ENCODE measurements at regions not wholly inside any gene's neighbourhood (a gene's known extent, or its start where the extent isn't known, plus 50 kb on each side); places are given as distances from the start of the nearest gene placed in this dataset.
A peak's percentile ranks its signal among the peaks of the same experiment; 100 is the strongest.

DNA sequence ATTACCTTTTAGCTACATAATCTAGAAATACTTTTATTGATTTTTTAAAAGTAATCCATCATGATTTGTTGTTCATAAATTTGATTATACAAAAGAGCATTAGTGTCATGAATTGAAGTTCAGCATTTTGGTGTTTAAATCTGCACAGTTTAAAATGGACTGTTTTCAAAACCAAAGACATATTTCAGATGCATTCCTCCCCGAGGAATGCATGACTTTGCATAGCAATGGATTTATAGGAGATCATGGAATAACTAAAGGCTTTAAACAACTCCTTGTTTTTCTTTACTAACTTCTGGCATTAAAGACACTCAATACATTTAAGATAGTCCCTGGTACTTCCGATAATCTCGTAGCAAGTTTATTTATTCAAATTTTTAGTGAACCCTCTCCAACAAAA lies 863.1 kb upstream of the TMPRSS15 start:
- no peak for FAIRE-seq

DNA sequence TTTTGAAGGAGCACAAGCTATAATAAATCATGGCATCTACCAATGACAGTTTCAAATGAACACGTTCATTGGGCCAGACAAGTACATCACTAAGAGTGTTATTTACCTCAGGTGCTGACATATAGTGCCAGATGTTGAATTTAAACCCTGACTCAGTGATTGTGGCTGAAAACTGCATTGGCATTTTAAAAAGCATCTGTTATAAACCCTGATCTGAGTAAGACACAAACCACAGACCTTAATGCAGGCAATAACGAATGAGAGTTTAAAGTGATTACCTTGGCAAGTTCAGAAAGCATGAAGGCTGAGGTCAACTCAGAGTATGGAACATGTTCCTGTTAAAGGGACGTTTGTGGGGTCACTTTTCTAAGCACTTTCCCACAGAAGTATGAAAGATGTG lies 865.1 kb upstream of the TMPRSS15 start:
- no peak for FAIRE-seq

DNA sequence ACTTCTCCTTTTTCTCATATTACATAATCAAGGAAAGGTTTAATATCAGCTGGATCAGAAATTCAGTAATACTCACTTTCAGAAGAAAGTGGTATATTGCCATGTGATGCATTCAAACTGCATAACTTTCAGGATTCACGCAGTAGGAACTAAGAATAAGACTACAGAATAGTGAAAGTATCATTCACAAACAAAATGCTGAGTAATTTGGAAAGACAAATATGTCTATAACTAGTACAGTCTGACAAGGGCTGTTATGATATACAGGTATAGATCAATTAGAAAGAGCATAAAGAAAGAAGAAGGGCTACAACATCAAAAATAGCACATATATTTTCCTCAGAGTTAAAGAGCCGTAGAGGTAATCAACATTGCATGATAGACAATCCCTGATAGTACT lies 871.5 kb upstream of the TMPRSS15 start:
- FAIRE-seq: no peak

DNA sequence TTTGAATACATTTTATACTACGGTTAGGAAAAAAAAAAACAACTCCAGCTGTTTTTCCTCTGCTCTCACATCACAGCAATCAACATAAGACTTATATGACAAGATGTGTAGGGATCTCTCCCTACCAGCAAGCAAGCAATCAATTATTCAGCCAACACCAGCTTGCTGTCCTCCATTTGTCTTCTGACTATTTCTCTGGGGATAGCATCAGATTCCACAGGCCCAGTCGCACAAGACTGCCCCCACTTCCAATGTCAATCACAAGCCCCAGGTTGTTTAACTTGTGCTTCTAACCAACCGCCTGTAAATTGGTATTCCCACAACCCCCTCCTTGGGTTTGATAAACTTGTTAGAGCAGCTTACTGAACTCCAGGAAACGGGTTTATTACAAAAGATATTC lies 873.1 kb upstream of the TMPRSS15 start:
- no peak for FAIRE-seq

DNA sequence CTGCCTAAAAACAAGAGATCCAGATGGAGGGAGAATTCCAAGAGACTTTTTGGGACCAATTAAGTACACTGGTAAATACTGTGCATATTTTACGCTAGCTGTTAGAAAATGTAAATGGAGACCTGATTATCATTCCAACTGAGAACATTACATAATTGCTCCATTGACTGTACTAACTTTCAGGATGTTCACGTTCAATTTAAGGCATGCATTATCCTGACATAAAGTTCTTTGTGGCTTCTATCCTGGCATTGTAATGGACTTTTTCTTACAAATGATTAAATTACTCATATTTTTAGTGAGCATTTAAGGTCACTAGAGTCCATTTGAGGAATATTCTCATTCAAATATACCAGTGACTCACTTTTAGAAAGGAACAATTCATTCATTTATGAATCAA lies 883.3 kb upstream of the TMPRSS15 start:
- FAIRE-seq: no peak

DNA sequence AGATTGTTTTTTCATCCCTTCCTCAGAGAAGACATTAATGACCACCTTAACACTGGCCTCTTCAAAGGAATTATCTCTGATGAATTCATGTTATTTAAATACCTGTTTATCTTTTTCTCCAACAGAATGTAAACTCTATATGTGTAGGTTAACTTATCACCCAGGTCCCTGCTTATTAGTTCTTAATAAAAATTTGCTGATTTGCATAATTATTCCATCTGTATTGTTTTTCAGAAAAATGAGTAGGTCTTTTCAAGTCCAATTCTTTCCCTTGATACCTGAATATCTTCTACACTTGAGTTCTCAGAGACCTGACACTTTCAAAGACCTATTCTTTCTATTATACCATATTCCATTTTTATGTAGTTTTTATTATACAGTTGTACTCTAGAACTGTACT lies 886.7 kb upstream of the TMPRSS15 start:
- FAIRE-seq: no peak

DNA sequence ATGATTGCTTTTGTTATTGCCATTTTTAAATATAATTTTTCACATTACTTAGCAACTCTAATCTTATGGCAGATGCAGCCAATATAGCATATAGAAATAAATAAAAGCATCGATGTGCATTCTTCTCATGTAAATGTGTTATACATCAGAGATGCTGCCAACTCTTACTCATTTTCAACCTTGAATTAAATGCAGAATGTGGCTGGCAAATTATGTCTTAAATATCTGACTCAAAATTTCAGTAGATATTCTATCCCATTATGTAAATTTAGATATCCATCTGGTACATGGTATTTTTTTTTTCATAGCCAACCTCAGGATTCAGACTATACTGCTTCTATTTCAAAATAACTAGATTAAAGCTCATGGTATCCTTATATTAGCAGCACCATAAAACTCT lies 916.7 kb upstream of the TMPRSS15 start:
- no peak for FAIRE-seq

DNA sequence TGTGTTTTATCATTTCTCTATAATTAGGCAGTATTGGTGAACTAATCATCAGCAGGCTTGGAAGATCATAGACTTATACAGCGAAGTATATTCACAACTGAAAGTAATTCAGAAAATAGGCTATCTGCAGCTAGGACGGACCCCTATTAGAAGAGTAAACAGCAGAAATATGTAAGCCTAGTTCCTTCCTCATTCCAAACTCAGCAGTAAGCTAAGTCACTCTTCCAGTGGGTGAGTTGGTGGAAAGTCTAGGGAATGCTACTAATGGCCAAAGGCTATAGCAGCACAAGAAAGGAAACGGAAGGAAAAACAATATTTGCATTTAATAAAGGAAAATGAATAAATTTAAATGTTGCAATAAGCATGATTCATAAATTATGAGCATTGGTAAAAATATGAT lies 918.1 kb upstream of the TMPRSS15 start:
- peak; percentile 34 for FAIRE-seq

DNA sequence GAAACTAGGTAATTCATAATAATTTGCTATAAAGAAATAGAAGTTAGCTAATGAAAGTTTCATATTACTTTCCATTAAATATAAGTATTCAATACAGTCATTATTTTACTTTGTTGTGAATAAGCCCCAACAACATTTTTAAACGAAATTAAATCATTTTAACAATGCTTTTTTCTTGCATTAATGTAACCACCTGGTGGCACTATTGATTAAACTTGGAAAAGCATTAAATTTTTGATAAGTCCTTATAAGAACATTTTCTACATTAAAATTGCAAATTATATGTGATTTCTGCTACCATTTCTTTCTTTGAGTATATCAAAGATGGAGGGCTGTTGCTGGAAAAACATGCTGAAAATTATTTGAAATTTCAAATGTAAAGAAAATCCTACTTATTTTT lies 918.8 kb upstream of the TMPRSS15 start:
- peak; percentile 90 for FAIRE-seq

DNA sequence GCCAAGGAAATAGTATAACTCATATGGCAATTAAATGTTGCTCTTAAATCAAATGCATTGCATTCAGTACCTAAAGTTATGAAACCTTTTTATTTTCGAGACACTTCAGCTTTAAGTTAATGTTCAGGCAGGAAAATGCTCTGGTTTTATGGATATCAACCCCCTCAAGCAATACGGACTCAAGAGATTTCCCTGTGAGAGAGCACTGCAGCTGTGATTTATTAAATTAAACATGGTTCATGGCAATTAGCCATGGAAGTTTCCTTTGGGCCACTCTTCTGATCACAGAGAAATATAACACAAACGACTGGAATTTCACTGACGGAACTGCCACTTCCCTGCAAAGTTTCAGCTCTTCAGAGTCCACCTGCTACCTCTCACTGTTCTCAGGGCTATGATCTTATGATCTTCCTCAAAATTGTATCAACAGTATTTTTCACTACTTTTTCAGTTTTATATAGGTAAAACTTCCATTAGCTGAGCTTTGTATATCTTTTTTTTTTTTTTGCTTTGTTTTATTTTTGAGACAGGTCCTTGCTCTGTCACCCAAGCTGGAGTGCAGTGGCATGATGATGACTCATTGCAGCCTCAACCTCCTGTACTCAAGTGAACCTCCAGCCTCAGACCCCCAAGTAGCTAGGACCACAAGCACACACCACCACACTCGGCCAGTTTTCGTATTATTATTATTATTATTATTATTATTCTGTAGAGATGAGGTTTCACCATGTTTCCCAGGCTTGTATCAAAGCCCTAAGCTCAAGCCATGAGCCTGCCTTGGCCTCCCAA lies 923.1 kb upstream of the TMPRSS15 start:
- FAIRE-seq: no peak

DNA sequence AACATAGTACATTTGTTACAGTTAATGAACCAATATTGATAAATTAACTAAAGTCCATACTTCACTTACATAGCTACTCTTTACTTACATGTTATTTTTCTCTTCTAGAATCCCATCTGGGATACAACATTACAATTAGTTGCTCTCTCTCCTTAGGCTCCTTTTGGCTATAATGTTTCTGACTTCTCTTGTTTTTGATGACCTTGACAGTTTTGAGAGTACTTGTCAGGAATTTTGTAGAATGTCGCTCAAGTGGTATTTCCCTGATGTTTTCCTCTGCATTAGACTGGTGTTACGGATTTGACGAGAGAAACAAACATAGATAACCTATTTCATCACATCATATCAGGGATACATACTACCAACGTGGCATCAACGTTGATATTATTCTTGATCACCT lies 925.4 kb upstream of the TMPRSS15 start:
- no peak for FAIRE-seq

DNA sequence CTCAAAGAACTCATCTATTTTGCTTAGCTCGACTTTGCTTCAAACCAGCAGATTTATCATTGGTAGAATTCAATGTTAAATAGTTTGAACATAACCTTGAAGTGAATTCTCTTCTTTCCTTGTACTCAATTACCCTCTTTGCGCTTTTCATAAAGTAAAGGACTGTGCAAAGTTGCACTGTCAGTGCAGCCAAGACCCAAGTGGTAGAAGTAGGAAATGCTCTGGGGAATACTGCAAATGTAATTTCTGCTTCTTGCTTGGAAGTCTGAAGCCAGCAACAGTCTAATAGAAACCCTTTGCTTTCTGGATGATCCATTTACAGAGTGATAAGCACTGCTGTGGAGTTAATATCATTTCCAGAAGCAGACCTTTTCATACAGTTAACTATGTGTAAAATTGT lies 936.7 kb upstream of the TMPRSS15 start:
- FAIRE-seq: no peak

DNA sequence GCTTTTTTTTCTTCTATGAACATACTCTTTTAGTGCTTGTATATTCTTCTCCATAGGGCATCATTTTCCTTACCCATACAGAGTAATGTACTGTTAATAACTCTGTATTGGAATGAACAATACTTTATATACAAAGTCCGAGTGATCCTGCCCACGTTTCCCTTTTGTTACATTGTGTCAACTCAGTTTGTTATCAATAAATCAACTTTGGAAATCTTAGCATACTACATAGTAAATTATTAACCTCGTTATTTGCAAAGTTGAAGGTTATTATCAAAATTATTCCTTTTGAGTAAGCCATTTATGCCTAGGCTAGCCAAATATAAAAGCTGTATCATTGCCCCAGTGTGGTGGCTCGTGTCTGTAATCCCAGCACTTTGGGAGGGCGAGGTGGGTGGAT lies 937.4 kb upstream of the TMPRSS15 start:
- no peak for FAIRE-seq

DNA sequence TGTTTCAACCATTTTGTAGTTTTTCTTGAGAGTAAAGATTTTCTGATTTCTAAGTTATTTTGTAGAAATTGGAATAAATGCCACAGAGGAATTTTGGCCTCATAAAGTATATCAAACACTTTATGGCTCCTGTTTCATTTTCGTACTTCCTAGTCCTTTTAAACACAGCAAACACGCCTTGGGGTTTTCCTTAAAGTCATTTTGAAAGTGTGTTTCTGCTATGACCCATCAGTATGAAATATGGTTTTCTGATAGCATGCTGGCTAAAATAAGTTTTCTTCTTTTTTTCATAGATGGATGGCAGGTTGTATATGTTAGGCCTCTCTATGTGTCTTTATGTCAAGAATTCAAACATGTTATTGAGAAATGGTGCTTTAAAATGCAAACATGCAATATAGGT lies 940.1 kb upstream of the TMPRSS15 start:
- FAIRE-seq: no peak

DNA sequence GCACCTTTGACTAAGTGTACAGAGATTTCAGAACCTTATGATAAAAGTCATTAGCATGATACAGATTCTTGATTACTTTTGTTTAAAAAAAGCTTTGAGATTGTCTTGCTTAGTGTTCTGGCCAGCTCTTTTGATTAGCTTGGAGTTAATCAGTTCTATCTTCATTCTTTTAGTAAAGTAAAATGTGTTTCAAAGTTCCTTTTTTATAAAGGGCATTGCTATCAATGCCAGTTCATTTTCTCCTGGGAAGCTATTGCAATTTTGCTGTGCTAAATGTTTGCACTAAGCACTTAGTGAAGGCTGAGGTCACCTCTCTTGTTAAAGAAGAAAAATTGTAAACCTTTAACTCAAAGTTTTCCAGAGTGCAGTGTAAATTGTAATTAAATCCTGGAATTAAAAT lies 946.7 kb upstream of the TMPRSS15 start:
- FAIRE-seq: no peak

DNA sequence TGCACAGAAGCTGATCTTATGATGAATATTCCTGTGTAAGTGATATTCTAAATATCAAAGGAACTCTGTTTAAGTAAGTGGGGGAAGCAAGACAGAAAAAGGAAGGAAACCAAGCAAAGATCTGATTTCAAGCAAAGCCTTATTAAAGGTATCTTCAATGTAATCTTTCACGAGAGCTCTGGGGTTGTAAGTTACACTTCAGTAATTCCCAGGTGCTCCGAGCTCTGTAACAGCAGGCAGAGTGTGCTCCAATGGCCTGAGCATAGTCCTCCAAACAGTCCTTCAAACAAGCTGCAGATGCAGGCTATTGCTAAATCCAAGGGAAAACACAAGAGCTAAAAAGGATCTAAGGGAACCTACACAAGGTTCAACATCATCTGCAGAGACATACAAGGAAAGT lies 949.7 kb upstream of the TMPRSS15 start:
- FAIRE-seq: no peak

DNA sequence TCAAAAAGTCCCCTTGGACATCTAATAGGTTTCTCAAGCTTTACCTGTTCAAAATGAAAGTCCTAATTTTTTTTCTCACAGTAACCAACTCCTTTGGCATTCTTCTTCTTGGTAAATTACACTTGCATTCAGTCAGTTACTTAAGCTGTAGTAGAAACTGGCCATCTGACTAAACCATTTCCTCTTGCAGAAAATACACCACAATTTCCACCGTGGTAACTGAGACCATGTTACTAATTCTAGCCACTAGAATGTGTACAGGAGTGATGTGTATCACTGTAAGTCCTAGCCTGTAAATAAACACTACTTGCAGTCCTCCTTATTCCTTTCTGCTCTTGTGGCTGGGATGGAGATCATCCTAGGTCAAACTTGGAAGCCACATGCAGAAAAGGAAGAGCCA lies 965.4 kb upstream of the TMPRSS15 start:
- FAIRE-seq: no peak

DNA sequence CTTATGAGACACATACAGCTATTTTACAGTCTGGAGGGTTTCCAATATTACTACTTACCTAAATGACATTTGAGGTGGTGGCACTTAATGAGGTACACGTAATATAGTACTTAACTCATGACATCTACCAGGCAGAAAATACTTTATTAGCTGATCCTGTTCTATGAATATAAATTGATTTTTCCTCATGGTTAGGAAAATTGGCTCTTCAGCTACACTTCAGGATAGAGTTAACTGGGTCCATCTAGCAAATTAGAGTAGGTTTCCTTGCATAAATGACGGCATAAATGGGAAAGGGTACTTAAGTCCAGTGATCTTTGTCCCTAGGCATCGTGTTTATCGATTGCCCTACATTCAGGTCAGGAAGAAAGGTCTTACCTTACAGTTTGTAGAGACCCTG lies 988.8 kb upstream of the TMPRSS15 start:
- FAIRE-seq: no peak

DNA sequence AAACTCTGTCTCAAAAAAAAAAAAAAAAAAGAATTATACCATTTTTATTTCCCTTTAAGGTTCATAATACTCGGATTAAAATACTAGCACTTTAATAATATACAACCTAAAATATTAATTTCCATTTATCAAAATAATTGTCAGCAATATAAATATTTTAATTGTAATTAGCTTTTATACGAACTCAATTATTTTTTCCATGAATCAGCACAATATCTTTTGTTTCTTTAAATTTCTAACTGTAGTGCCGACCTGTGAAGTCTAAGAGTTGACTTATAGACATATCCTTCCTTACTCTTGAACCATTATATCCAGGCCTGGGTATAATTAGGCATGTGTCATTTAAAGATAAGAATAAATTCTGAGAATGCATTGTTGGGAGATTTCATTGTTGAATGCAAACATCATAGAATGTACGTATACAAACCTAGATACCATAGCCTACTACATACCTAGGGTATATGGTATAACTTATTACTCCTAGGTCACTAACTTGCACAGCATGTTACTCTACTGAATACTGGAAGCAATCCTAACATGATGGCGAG lies 996.7 kb upstream of the TMPRSS15 start:
- FAIRE-seq: peak; percentile 70

DNA sequence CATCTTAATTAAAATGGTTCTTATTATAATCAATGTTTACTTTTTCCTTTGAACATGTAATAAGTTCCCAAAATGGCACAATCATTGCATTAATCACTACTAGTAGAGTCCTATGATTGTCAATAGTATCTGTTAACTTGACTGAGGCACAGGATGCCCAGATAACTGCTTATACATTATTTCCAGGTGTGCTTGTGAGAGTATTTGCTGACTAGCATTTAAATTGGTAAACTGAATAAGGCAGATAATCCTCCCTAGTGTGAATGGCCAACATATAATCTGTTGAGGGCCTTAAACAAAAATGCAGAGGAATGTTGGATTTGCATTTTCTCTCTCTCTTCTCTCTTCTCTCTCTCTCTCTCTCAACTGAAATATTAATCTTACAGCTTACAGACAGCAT lies 999.3 kb upstream of the TMPRSS15 start:
- FAIRE-seq: no peak

DNA sequence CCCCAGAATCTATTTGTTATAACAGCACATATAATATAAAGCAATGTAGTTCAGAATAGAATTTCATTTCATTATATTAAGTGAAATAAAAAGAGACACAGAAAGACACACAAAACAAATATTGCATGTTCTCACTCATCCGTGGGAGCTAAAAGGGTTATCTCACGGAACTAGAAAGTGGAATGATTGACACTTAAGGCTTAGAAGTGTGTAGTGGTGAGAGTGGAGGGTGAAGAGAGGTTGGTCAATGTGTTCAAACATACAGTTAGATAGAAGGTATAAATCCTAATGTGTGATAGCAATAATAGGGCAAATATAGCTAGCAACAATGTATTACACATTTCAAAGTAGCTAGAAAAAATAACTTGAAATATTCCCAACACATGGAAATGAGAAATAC lies 1001.7 kb upstream of the TMPRSS15 start:
- no peak for FAIRE-seq

DNA sequence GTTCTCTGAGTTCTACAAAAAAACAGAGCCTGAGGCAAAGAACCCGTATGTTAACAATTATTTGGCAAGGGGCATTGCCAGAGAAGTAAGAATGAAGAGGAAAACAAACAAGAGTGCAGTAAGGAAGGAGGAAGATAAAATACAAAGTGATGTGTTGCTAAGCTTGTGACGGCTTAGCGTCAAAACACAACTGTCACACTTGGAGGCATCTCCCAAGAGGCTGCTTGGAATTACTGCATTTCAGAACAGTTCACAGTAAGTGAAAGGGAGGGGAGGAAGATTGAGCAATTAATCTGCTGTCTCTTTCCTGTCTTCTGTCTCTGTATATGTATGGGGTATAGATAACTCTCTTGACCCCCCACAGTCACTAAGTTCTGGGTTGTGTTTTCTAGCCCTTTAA lies 1017.0 kb upstream of the TMPRSS15 start:
- FAIRE-seq: no peak

DNA sequence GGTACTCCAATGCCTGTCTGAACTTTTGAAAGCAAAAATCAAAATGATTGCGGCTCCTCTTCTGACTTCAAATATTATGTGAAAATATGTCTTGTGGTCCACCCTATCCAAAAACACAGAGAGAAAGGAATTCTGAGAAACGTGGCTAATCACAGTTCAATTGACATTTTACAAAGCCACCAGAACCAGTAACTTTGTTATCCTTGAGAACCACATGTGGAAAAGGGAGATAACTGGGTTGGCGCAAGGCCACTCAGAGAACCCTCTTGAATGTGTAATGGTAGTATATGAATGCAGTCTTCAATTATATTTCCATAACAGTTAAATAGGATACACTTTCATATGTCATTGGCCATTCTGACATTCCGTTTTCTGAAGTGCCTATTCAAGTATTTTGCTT lies 1030.0 kb upstream of the TMPRSS15 start:
- FAIRE-seq: no peak

DNA sequence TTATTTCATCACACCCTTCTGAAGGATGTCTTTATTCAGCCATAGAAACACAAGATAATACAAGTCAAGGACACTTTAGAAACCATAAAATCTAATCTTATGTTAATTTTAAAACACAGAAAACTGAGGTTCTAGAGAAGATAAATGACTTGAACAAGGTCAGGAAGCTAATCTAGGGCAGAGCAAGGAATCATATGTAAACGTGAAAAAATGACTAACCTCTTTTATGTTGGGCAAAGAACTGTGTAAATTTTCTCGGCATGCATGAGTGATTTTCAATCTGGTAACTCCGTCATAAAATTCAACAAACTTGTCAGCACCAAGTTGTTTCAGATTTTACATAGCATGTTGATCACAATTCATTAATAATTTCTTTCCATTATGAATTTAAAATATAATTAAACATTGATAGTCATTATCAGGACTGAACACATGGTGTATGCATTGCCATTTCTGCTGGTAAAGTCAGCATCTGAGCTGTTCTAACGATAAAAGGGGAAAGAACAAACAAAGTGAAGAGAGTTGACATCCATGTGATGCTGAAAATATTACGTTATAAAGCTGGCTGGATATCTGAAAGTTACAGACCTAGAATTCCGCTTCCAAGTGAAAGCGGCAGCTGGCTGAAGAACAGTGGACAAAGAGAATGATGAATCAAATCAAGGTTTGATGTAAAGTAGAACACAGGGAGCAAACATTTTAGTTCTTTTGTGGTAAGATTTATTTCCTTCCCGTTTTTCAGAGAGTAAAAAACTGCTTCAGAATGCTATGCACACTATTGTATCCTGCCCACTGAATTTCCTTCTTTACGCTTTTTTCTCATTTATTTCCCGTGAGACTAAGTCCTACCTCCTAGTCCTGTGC lies 1037.4 kb upstream of the TMPRSS15 start:
- FAIRE-seq: no peak

Measured in A204.1 (cell line).